H9 (cell line): ENCODE measurements at regions not wholly inside any gene's neighbourhood (a gene's known extent, or its start where the extent isn't known, plus 50 kb on each side); places are given as distances from the start of the nearest gene placed in this dataset.

Experiments used
- DNase-seq: peaks from one replicate; pipeline ENCODE4 v3.0.0-alpha.2; 2017
- H2AFZ ChIP-seq: one replicate; pipeline ENCODE4 v1.6.1; 2013; ENCODE audit warnings: mild to moderate bottlenecking, low read length, control low read depth, moderate library complexity
- H2AK5ac ChIP-seq: 2 replicates; pipeline ENCODE4 v1.6.1; 2013; ENCODE audit warnings: low read length, control low read depth, mixed read lengths; ENCODE audit not compliant: insufficient read length
- H2BK120ac ChIP-seq: one replicate; pipeline ENCODE4 v1.6.1; 2013; ENCODE audit warnings: low read depth, mild to moderate bottlenecking, low read length, control low read depth, inconsistent platforms; ENCODE audit not compliant: poor library complexity, severe bottlenecking
- H2BK12ac ChIP-seq: 2 replicates; pipeline ENCODE4 v1.6.1; 2013; ENCODE audit warnings: low read length, control low read depth, mixed read lengths, low read depth; ENCODE audit not compliant: insufficient read length
- H2BK15ac ChIP-seq: 2 replicates; pipeline ENCODE4 v1.6.1; 2013; ENCODE audit warnings: low read depth, low read length, control low read depth
- H2BK20ac ChIP-seq: one replicate; pipeline ENCODE4 v1.6.1; 2013; ENCODE audit warnings: low read depth, mild to moderate bottlenecking, low read length, control low read depth, inconsistent platforms; ENCODE audit not compliant: poor library complexity, severe bottlenecking
- H2BK5ac ChIP-seq: 2 replicates; pipeline ENCODE4 v1.6.1; 2013; ENCODE audit warnings: low read length, control low read depth, mixed read lengths; ENCODE audit not compliant: insufficient read length
- H3K14ac ChIP-seq: 2 replicates; pipeline ENCODE4 v1.6.1; 2013; ENCODE audit warnings: low read length, control low read depth; ENCODE audit not compliant: insufficient read depth
- H3K18ac ChIP-seq: 2 replicates; pipeline ENCODE4 v1.6.1; 2013; ENCODE audit warnings: low read depth, mild to moderate bottlenecking, mixed read lengths, low read length, control low read depth; ENCODE audit not compliant: insufficient read length
- H3K23ac ChIP-seq: 2 replicates; pipeline ENCODE4 v1.6.1; 2013; ENCODE audit warnings: low read length, control low read depth, mixed read lengths, low read depth; ENCODE audit not compliant: insufficient read length
- H3K23me2 ChIP-seq: 2 replicates; pipeline ENCODE4 v1.6.1; 2013; ENCODE audit warnings: low read depth, mild to moderate bottlenecking, mixed read lengths, low read length, control low read depth; ENCODE audit not compliant: insufficient read length, poor library complexity, severe bottlenecking
- H3K27ac ChIP-seq: 2 replicates; pipeline ENCODE4 v1.5.1; 2013; ENCODE audit warnings: low read length, control low read depth, mixed read lengths, low read depth; ENCODE audit not compliant: insufficient read length
- H3K27me3 ChIP-seq: 2 replicates; pipeline ENCODE4 v1.6.1; 2013; ENCODE audit warnings: low read length, control low read depth, inconsistent platforms; ENCODE audit not compliant: insufficient read depth
- H3K4ac ChIP-seq: 2 replicates; pipeline ENCODE4 v1.6.1; 2013; ENCODE audit warnings: low read depth, mild to moderate bottlenecking, control low read depth, inconsistent platforms, low read length, moderate library complexity
- H3K4me1 ChIP-seq: 2 replicates; pipeline ENCODE4 v1.6.1; 2013; ENCODE audit warnings: low read length, control low read depth, inconsistent platforms; ENCODE audit not compliant: insufficient read depth
- H3K4me2 ChIP-seq: 2 replicates; pipeline ENCODE4 v1.6.1; 2013; ENCODE audit warnings: low read length, control low read depth, mixed read lengths; ENCODE audit not compliant: insufficient read length, insufficient read depth
- H3K56ac ChIP-seq: 2 replicates; pipeline ENCODE4 v1.6.1; 2013; ENCODE audit warnings: low read depth, mild to moderate bottlenecking, mixed read lengths, low read length, control low read depth; ENCODE audit not compliant: insufficient read length
- H3K79me1 ChIP-seq: 2 replicates; pipeline ENCODE4 v1.6.1; 2013; ENCODE audit warnings: low read depth, mild to moderate bottlenecking, moderate library complexity, low read length, control low read depth, inconsistent platforms; ENCODE audit not compliant: insufficient read depth, poor library complexity, severe bottlenecking
- H3K79me2 ChIP-seq: 2 replicates; pipeline ENCODE4 v1.6.1; 2013; ENCODE audit warnings: low read length, control low read depth, inconsistent platforms; ENCODE audit not compliant: insufficient read depth
- H3K9ac ChIP-seq: 2 replicates; pipeline ENCODE4 v1.6.1; 2013; ENCODE audit warnings: low read length, control low read depth, mixed read lengths; ENCODE audit not compliant: insufficient read length; ENCODE audit errors: extremely low read depth
- H3K9me3 ChIP-seq: one replicate; pipeline ENCODE4 v1.6.1; 2013; ENCODE audit warnings: low read depth, low read length, inconsistent platforms; ENCODE audit not compliant: control insufficient read depth
- H3T11ph ChIP-seq: one replicate; pipeline ENCODE4 v1.6.1; 2013; ENCODE audit warnings: mild to moderate bottlenecking, low read length, control low read depth, inconsistent platforms
- H4K20me1 ChIP-seq: one replicate; pipeline ENCODE4 v1.6.1; 2013; ENCODE audit not compliant: control insufficient read depth, insufficient read length, insufficient read depth
- H4K5ac ChIP-seq: 2 replicates; pipeline ENCODE4 v1.6.1; 2013; ENCODE audit warnings: low read depth, mild to moderate bottlenecking, mixed read lengths, low read length, control low read depth; ENCODE audit not compliant: insufficient read length
- H4K8ac ChIP-seq: replicated peaks from 2 replicates; pipeline ENCODE4 v1.6.1; 2013; ENCODE audit warnings: low read length, control low read depth, mixed read lengths, low read depth; ENCODE audit not compliant: insufficient read length
- H4K91ac ChIP-seq: 2 replicates; pipeline ENCODE4 v1.6.1; 2013; ENCODE audit warnings: low read depth, mild to moderate bottlenecking, moderate library complexity, mixed read lengths, low read length, control low read depth; ENCODE audit not compliant: insufficient read length
- H3K27ac Mint-ChIP-seq, 3 experiments: 2 replicates in 2 of 3; 3 replicates in 1 of 3; pipeline ENCODE4 v1.8.0; 2020 to 2021; ENCODE audit warnings: mixed read lengths in 3 of 3, mild to moderate bottlenecking in 1 of 3, moderate library complexity in 1 of 3
- H3K27me3 Mint-ChIP-seq: 2 replicates; pipeline ENCODE4 v1.8.0; 2021; ENCODE audit warnings: low read depth, mild to moderate bottlenecking, moderate library complexity, mixed read lengths
- H3K36me3 Mint-ChIP-seq, 3 experiments: 2 replicates in 2 of 3; 3 replicates in 1 of 3; pipeline ENCODE4 v1.8.0; 2020 to 2021; ENCODE audit warnings: low read depth in 3 of 3, mixed read lengths in 3 of 3; ENCODE audit not compliant: insufficient read depth in 1 of 3
- H3K4me1 Mint-ChIP-seq, 2 experiments: 2 replicates each; pipeline ENCODE4 v1.8.0; 2020; ENCODE audit warnings: mixed read lengths in 2 of 2
- H3K4me3 Mint-ChIP-seq, 2 experiments: 2 replicates in 1 of 2; 3 replicates in 1 of 2; pipeline ENCODE4 v1.8.0; 2020 to 2021; ENCODE audit warnings: mild to moderate bottlenecking in 2 of 2, mixed read lengths in 2 of 2, moderate library complexity in 1 of 2
- H3K9me3 Mint-ChIP-seq, 2 experiments: 2 replicates in 1 of 2; 3 replicates in 1 of 2; pipeline ENCODE4 v1.8.0; 2020; ENCODE audit warnings: mild to moderate bottlenecking in 2 of 2, mixed read lengths in 2 of 2, moderate library complexity in 1 of 2
- CTCF ChIP-seq: fragments of 200-600 bp; sonication (generic); conservative IDR thresholded peaks from 3 replicates; pipeline ENCODE4 v1.8.0; 2021; ENCODE audit warnings: antibody characterized with exemption, mild to moderate bottlenecking
- WGBS: extraction: QIAGEN DNeasy Blood & Tissue Kit; methylation state at CpG from one replicate; pipeline ENCODE4 v1.1.7; 2013; ENCODE audit warnings: missing lambda C conversion rate, low lambda C conversion rate, mixed read lengths; ENCODE audit not compliant: insufficient read length; ENCODE audit errors: extremely low coverage; 5-methylcytosine and 5-hydroxymethylcytosine counted together

- Mint-ChIP-seq H3K4me3 (no peak overlapping the region), H3K27me3 (no peaks in the 10 kb centered on the region), H3K27ac (no peak overlapping the region), H3K9me3 (peaks cover 5 to 9% of the 10 kb centered on the region in 2 experiments), H3K36me3 (peaks cover 0 to 8% (median 7%) of the 10 kb centered on the region in 3 experiments; a peak in 3 of 7 replicates), H3K4me1 (peaks cover 3 to 7% of the 10 kb centered on the region in 2 experiments; a peak in 2 of 4 replicates)
- H4K20me1 ChIP-seq, result no peaks in the 10 kb centered on the region
- no peak overlapping the region for H3K56ac ChIP-seq
- no peak overlapping the region for H2BK12ac ChIP-seq
- H3K79me2 ChIP-seq, result no peaks in the 10 kb centered on the region
- no peaks in the 10 kb centered on the region for H3K79me1 ChIP-seq
- H2BK20ac ChIP-seq, result no peak overlapping the region
- no peak for TF ChIP-seq CTCF
- no peak overlapping the region for H4K5ac ChIP-seq
- H4K8ac ChIP-seq, result no peak overlapping the region
- DNase-seq, result no peak
- no CpG with 5 or more reads among the region's 5 CpGs for WGBS
- no peaks in the 10 kb centered on the region for H3K4me1 ChIP-seq
- no peak overlapping the region for H2AK5ac ChIP-seq
- no peak overlapping the region for H3T11ph ChIP-seq
- no peak overlapping the region for H3K27ac ChIP-seq
- H2BK5ac ChIP-seq, result no peak overlapping the region
- no peak overlapping the region for H3K4me2 ChIP-seq
- no peaks in the 10 kb centered on the region for H3K23me2 ChIP-seq
- H3K9me3 ChIP-seq, result no peaks in the 10 kb centered on the region
- no peak overlapping the region for H4K91ac ChIP-seq
- no peak overlapping the region for H3K14ac ChIP-seq
- no peak overlapping the region for H3K18ac ChIP-seq
- H3K4ac ChIP-seq, result no peak overlapping the region
- H2BK15ac ChIP-seq, result no peak overlapping the region
- H2BK120ac ChIP-seq, result no peak overlapping the region
- no peak overlapping the region for H3K23ac ChIP-seq
- H2AFZ ChIP-seq, result no peak overlapping the region
- no peaks in the 10 kb centered on the region for H3K27me3 ChIP-seq
- H3K9ac ChIP-seq, result no peak overlapping the region
Observed at GRCh38 chr4:71648448-71648847, 135.4 kb downstream of the GC start.
